ENCODE measurements at regions not wholly inside any gene's neighbourhood (a gene's known extent, or its start where the extent isn't known, plus 50 kb on each side); places are given as distances from the start of the nearest gene placed in this dataset.

GRCh38 chr13:59588717-59589067, 575.0 kb downstream of the DIAPH3 start:
- H3K79me2 ChIP-seq (replicated peaks; ENCODE audit: insufficient read depth, low read length): no peaks in the 10 kb centered on the region
- no peaks in the 10 kb centered on the region for H3F3A ChIP-seq (ENCODE audit: insufficient read depth, low read length, poor library complexity, severe bottlenecking)
- no peaks in the 10 kb centered on the region for H3K9me3 ChIP-seq (ENCODE audit: low read length)
- no peak overlapping the region for H3K9ac ChIP-seq (ENCODE audit: low read length)
- no peak overlapping the region for H3K27ac ChIP-seq (ENCODE audit: low read length)
- H4K20me1 ChIP-seq (ENCODE audit: insufficient read depth): no peaks in the 10 kb centered on the region
- H3K9me2 ChIP-seq (ENCODE audit: insufficient read depth, low read length): no peaks in the 10 kb centered on the region
- no peak overlapping the region for H2AFZ ChIP-seq (ENCODE audit: low read depth, low read length)
- H3K4me3 ChIP-seq (ENCODE audit: low read length): no peak overlapping the region
- TF ChIP-seq CTCF (IDR thresholded peaks at IDR 0.05; ENCODE audit: poor library complexity, severe bottlenecking) (no peak), MXI1 (conservative IDR thresholded peaks at IDR 0.05; ENCODE audit: poor library complexity, severe bottlenecking) (no peak), SMC3 (conservative IDR thresholded peaks at IDR 0.05; ENCODE audit: poor library complexity) (no peak), TAF1 (IDR thresholded peaks at IDR 0.05; ENCODE audit: low read depth) (no peak), EZH2 (IDR thresholded peaks at IDR 0.05; ENCODE audit: borderline replicate concordance, insufficient read depth, low read length, poor library complexity, severe bottlenecking) (no peak), EP300 (conservative IDR thresholded peaks at IDR 0.05; ENCODE audit: poor library complexity, severe bottlenecking) (no peak), POLR2AphosphoS5 (IDR thresholded peaks at IDR 0.05) (no peak), RAD21 (conservative IDR thresholded peaks at IDR 0.05) (no peak), REST (IDR thresholded peaks at IDR 0.05; ENCODE audit: borderline replicate concordance) (no peak)
- no peaks in the 10 kb centered on the region for H3K36me3 ChIP-seq (ENCODE audit: insufficient read depth, low read length)
- H3K4me2 ChIP-seq (ENCODE audit: low read length): no peak overlapping the region
- H3K27me3 ChIP-seq (ENCODE audit: insufficient read depth, low read depth, low read length): no peaks in the 10 kb centered on the region

- Histone ChIP-seq H2AFZ (ENCODE audit: low read depth, low read length) (no peak overlapping the region), H3K36me3 (ENCODE audit: insufficient read depth, low read length) (no peaks in the 10 kb centered on the region), H3K9me2 (ENCODE audit: insufficient read depth, low read length) (no peaks in the 10 kb centered on the region), H3K9me3 (ENCODE audit: low read length) (no peaks in the 10 kb centered on the region), H3K27ac (ENCODE audit: low read length) (no peak overlapping the region), H3K4me3 (ENCODE audit: low read length) (no peak overlapping the region), H3K27me3 (ENCODE audit: insufficient read depth, low read depth, low read length) (no peaks in the 10 kb centered on the region), H3K79me2 (replicated peaks; ENCODE audit: insufficient read depth, low read length) (no peaks in the 10 kb centered on the region), H3K9ac (ENCODE audit: low read length) (no peak overlapping the region), H4K20me1 (ENCODE audit: insufficient read depth) (no peaks in the 10 kb centered on the region), H3K4me2 (ENCODE audit: low read length) (no peak overlapping the region), H3F3A (ENCODE audit: insufficient read depth, low read length, poor library complexity, severe bottlenecking) (no peaks in the 10 kb centered on the region)
- TF ChIP-seq REST (IDR thresholded peaks at IDR 0.05; ENCODE audit: borderline replicate concordance) (no peak), SMC3 (conservative IDR thresholded peaks at IDR 0.05; ENCODE audit: poor library complexity) (no peak), TAF1 (IDR thresholded peaks at IDR 0.05; ENCODE audit: low read depth) (no peak), POLR2AphosphoS5 (IDR thresholded peaks at IDR 0.05) (no peak), EZH2 (IDR thresholded peaks at IDR 0.05; ENCODE audit: borderline replicate concordance, insufficient read depth, low read length, poor library complexity, severe bottlenecking) (no peak), RAD21 (conservative IDR thresholded peaks at IDR 0.05) (no peak), EP300 (conservative IDR thresholded peaks at IDR 0.05; ENCODE audit: poor library complexity, severe bottlenecking) (no peak), CTCF (IDR thresholded peaks at IDR 0.05; ENCODE audit: poor library complexity, severe bottlenecking) (no peak), MXI1 (conservative IDR thresholded peaks at IDR 0.05; ENCODE audit: poor library complexity, severe bottlenecking) (no peak)
Observed at GRCh38 chr13:59601993-59602392, 561.7 kb downstream of the DIAPH3 start.
